ENCODE measurements at regions not wholly inside any gene's neighbourhood (a gene's known extent, or its start where the extent isn't known, plus 50 kb on each side); places are given as distances from the start of the nearest gene placed in this dataset.

DNA sequence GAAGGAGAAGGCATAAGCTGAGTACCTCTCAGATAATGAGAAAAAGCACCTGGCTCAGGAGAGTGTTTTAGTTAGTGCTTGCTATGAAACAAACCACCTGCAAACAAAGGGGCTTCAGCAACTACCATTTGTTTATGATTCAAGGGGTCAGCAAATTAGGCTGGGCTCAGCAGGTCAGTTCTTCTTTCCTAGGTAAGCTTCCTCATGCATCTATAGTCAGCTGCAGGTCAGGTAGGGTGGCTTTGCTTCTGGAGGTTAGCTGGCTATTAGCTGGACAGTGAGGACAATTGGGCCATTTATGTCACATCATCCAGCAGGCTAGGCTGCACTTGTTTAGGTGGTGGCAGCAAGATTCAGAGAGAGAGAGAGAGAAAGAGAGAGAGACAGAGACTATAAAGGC is 185.5 kb downstream of the EMX2 start:
- TF ChIP-seq POLR2A (IDR thresholded peaks at IDR 0.05; ENCODE audit: low read depth, low read length), result no peak
- TF ChIP-seq, protein P1, sequence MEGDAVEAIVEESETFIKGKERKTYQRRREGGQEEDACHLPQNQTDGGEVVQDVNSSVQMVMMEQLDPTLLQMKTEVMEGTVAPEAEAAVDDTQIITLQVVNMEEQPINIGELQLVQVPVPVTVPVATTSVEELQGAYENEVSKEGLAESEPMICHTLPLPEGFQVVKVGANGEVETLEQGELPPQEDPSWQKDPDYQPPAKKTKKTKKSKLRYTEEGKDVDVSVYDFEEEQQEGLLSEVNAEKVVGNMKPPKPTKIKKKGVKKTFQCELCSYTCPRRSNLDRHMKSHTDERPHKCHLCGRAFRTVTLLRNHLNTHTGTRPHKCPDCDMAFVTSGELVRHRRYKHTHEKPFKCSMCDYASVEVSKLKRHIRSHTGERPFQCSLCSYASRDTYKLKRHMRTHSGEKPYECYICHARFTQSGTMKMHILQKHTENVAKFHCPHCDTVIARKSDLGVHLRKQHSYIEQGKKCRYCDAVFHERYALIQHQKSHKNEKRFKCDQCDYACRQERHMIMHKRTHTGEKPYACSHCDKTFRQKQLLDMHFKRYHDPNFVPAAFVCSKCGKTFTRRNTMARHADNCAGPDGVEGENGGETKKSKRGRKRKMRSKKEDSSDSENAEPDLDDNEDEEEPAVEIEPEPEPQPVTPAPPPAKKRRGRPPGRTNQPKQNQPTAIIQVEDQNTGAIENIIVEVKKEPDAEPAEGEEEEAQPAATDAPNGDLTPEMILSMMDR (IDR thresholded peaks at IDR 0.05; ENCODE audit: extremely low read depth in 1 of 2, insufficient read depth in 1 of 2, low read depth in 1 of 2, low read length in 2 of 2), result no peak
- no peak for TF ChIP-seq POLR2AphosphoS5 (IDR thresholded peaks at IDR 0.05; ENCODE audit: insufficient read depth, low read depth, low read length)

All from endothelial cell of umbilical vein (primary cell).